ENCODE measurements at regions not wholly inside any gene's neighbourhood (a gene's known extent, or its start where the extent isn't known, plus 50 kb on each side); places are given as distances from the start of the nearest gene placed in this dataset.

DNA sequence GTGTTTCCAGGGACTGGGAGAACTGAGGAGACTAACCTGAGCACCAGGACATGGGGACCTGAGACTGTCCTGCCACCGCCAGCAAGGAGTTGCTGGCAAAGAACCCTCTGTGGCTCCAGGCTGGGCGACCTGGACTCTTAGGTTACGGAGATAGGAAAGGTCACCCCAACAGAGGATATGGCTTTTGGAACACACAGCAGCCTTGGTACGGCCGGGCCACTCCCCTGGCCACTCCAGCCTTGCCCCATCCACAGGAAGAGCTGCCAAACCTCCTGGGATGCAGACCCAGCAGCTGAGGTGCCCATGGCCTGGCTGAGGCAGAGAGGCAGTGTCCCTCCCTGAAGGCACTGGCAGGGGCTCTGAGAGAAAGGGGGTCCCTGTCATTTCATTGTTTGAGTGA is 137.8 kb downstream of the OAT start:
- Histone ChIP-seq H3K27ac (ENCODE audit: low read depth in 2 of 2, low read length in 2 of 2) (no peak overlapping the region), H3K4me1 (ENCODE audit: control insufficient read depth in 2 of 3, insufficient read depth in 2 of 3, low read depth in 1 of 3, low read length in 3 of 3) (no peaks in the 10 kb centered on the region), H3K4me3 (ENCODE audit: low read length in 3 of 3) (no peak overlapping the region), H3K9ac (ENCODE audit: low read length in 3 of 3) (no peak overlapping the region), H3K27me3 (ENCODE audit: control insufficient read depth, insufficient read depth, low read length) (no peaks in the 10 kb centered on the region), H3K36me3 (ENCODE audit: control insufficient read depth in 2 of 3, insufficient read depth in 3 of 3, low read length in 3 of 3) (no peaks in the 10 kb centered on the region), H3K9me3 (ENCODE audit: control insufficient read depth in 2 of 3, insufficient read depth in 1 of 3, low read length in 3 of 3) (peaks cover 0 to 7% (median 0%) of the 10 kb centered on the region in 3 donors)
- TF ChIP-seq, protein P1, sequence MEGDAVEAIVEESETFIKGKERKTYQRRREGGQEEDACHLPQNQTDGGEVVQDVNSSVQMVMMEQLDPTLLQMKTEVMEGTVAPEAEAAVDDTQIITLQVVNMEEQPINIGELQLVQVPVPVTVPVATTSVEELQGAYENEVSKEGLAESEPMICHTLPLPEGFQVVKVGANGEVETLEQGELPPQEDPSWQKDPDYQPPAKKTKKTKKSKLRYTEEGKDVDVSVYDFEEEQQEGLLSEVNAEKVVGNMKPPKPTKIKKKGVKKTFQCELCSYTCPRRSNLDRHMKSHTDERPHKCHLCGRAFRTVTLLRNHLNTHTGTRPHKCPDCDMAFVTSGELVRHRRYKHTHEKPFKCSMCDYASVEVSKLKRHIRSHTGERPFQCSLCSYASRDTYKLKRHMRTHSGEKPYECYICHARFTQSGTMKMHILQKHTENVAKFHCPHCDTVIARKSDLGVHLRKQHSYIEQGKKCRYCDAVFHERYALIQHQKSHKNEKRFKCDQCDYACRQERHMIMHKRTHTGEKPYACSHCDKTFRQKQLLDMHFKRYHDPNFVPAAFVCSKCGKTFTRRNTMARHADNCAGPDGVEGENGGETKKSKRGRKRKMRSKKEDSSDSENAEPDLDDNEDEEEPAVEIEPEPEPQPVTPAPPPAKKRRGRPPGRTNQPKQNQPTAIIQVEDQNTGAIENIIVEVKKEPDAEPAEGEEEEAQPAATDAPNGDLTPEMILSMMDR (IDR thresholded peaks at IDR 0.05; ENCODE audit: borderline replicate concordance, extremely low read depth, insufficient read depth), result no peak
- FAIRE-seq (no peak), DNase-seq (peak in 1 of 5 donors; percentile 28)
- intact Hi-C loops (cut with DNase I), result no loop called here

DNA sequence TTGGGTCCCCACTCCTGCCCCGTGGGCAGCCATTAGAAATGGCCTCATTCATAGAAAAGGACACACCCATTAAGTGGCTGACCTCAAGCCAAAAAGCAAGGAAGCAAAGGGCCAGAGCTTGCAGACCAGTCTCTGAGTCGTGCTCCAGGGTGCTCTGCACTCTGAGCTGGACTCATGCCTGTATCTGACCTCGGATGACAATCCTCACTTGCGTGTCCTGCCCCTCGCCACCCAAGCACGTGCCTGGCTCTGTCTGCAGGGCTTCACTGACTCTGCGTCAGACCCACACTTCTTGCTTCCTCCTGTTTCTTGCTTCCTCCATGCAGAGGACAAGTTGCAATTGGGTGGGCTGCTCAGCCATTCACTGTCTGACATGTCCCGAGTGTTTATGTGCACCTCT is 138.8 kb downstream of the OAT start:
- TF ChIP-seq, protein P1 (IDR thresholded peaks at IDR 0.05; ENCODE audit: borderline replicate concordance, extremely low read depth, insufficient read depth), result no peak
- Histone ChIP-seq H3K4me1 (ENCODE audit: control insufficient read depth in 2 of 3, insufficient read depth in 2 of 3, low read depth in 1 of 3, low read length in 3 of 3) (no peaks in the 10 kb centered on the region), H3K27me3 (ENCODE audit: control insufficient read depth, insufficient read depth, low read length) (no peaks in the 10 kb centered on the region), H3K36me3 (ENCODE audit: control insufficient read depth in 2 of 3, insufficient read depth in 3 of 3, low read length in 3 of 3) (no peaks in the 10 kb centered on the region), H3K9ac (ENCODE audit: low read length in 3 of 3) (no peak overlapping the region), H3K4me3 (ENCODE audit: low read length in 3 of 3) (no peak overlapping the region), H3K9me3 (ENCODE audit: control insufficient read depth in 2 of 3, insufficient read depth in 1 of 3, low read length in 3 of 3) (peaks cover 0 to 7% (median 0%) of the 10 kb centered on the region in 3 donors), H3K27ac (ENCODE audit: low read depth in 2 of 2, low read length in 2 of 2) (no peak overlapping the region)
- DNase-seq (peak in 1 of 5 donors; percentile 39), FAIRE-seq (no peak)
- intact Hi-C loops (cut with DNase I), result no loop called here

DNA sequence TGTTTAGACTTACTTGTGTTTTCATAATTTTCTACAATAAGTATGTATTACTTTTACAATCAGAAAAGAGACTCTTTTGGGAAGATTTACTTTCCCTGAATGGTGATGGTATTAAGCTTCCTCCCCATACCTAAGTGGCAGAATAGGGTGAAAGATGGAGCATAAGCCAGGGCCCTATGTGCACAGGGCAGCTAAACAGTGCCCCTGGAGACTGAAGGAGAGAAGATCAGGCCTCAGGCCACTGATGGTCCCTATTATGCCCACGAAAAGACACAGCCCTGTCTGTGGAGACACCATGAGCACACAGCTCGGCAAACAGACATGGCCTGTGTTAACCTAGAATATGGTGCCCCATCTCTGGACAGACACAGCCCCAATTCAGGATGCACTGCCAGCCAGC is 139.4 kb downstream of the OAT start:
- Histone ChIP-seq H3K4me1 (ENCODE audit: control insufficient read depth in 2 of 3, insufficient read depth in 2 of 3, low read depth in 1 of 3, low read length in 3 of 3) (no peaks in the 10 kb centered on the region), H3K9me3 (ENCODE audit: control insufficient read depth in 2 of 3, insufficient read depth in 1 of 3, low read length in 3 of 3) (peaks cover 0 to 7% (median 0%) of the 10 kb centered on the region in 3 donors), H3K36me3 (ENCODE audit: control insufficient read depth in 2 of 3, insufficient read depth in 3 of 3, low read length in 3 of 3) (no peaks in the 10 kb centered on the region), H3K27me3 (ENCODE audit: control insufficient read depth, insufficient read depth, low read length) (no peaks in the 10 kb centered on the region), H3K4me3 (ENCODE audit: low read length in 3 of 3) (no peak overlapping the region), H3K9ac (ENCODE audit: low read length in 3 of 3) (no peak overlapping the region), H3K27ac (ENCODE audit: low read depth in 2 of 2, low read length in 2 of 2) (no peak overlapping the region)
- TF ChIP-seq, protein P1 (IDR thresholded peaks at IDR 0.05; ENCODE audit: borderline replicate concordance, extremely low read depth, insufficient read depth), result no peak
- intact Hi-C loops (cut with DNase I), result no loop called here
- no peak for FAIRE-seq
- DNase-seq, result no peak

DNA sequence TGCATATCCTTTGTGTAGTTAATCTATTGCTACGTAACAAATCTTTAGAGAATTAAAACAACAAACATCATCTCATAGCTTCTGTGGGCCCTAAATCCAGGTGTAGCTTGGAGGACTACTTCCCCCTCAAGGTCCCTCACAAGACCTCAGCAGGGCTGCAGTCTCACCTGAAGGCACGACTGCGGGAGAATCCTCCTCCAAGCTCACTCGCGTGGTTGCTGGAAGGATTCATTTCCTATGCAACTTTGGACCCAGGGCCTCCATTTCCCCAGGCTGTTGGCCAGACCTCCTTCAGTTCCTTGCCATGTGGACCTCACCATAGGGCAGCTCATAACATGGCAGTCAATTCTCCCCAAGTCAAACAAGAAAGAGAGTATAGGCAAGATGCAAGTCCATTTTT is 140.4 kb downstream of the OAT start:
- no peaks in the 10 kb centered on the region for H3K36me3 ChIP-seq (ENCODE audit: control insufficient read depth in 2 of 3, insufficient read depth in 3 of 3, low read length in 3 of 3)
- TF ChIP-seq, protein P1 (IDR thresholded peaks at IDR 0.05; ENCODE audit: borderline replicate concordance, extremely low read depth, insufficient read depth), result no peak
- H3K4me3 ChIP-seq (ENCODE audit: low read length in 3 of 3), result no peak overlapping the region
- DNase-seq, result peak in 1 of 5 donors; percentile 19
- intact Hi-C loops (cut with DNase I), result no loop called here
- peaks cover 0 to 7% (median 2%) of the 10 kb centered on the region in 3 donors for H3K9me3 ChIP-seq (ENCODE audit: control insufficient read depth in 2 of 3, insufficient read depth in 1 of 3, low read length in 3 of 3)
- H3K4me1 ChIP-seq (ENCODE audit: control insufficient read depth in 2 of 3, insufficient read depth in 2 of 3, low read depth in 1 of 3, low read length in 3 of 3), result no peaks in the 10 kb centered on the region
- no peaks in the 10 kb centered on the region for H3K27me3 ChIP-seq (ENCODE audit: control insufficient read depth, insufficient read depth, low read length)
- H3K9ac ChIP-seq (ENCODE audit: low read length in 3 of 3), result no peak overlapping the region
- no peak for FAIRE-seq
- H3K27ac ChIP-seq (ENCODE audit: low read depth in 2 of 2, low read length in 2 of 2), result no peak overlapping the region

Data from kidney (tissue), 13 donors.